Astrocyte (in vitro differentiated cells and primary cell): ENCODE measurements at regions not wholly inside any gene's neighbourhood (a gene's known extent, or its start where the extent isn't known, plus 50 kb on each side); places are given as distances from the start of the nearest gene placed in this dataset.

Experiments
- EZH2 ChIP-seq: IDR thresholded peaks from 2 replicates; pipeline ENCODE4 v1.6.1; 2012; ENCODE audit warnings: mild to moderate bottlenecking, low read length, inconsistent platforms; ENCODE audit not compliant: insufficient read depth
- TF ChIP-seq, protein P1 (sequence below): IDR thresholded peaks from 2 replicates; pipeline ENCODE4 v1.5.1; 2011; ENCODE audit warnings: low read depth, mild to moderate bottlenecking, inconsistent platforms, low read length, moderate library complexity; ENCODE audit not compliant: insufficient read depth

DNA sequence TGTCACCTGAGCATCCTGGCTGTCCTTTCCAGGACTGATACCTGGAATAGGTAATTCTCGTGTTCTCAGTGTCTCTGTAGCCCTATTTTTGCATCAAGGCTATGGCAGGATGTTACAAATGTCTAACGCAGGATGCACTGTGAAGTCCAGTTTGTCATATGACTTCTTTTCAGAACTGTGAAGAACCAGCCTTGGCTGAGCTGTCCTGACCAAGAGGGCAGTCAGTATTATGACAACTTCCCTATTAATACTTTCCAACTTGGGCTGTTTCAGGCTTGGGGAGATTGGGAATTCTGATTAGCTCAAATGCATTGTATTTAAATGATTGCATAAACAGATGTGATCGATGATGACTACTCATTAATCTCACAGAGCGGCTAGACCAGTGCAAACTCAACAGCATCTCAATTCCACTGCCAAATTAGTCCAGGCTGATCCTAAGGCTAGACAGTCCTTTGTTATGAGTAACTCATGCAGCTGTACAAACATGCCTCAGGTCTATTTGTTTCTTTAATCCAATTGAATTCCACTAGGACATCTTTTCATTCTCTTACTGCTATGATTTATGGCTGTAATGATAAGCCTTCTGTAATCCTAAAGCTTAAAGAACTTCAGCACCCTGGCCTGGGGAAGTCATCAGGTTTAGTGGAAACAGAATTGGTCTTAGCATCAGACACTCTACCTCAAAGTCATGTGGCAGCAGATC lies 331.6 kb downstream of the KCNS3 start:
- TF ChIP-seq, protein P1, sequence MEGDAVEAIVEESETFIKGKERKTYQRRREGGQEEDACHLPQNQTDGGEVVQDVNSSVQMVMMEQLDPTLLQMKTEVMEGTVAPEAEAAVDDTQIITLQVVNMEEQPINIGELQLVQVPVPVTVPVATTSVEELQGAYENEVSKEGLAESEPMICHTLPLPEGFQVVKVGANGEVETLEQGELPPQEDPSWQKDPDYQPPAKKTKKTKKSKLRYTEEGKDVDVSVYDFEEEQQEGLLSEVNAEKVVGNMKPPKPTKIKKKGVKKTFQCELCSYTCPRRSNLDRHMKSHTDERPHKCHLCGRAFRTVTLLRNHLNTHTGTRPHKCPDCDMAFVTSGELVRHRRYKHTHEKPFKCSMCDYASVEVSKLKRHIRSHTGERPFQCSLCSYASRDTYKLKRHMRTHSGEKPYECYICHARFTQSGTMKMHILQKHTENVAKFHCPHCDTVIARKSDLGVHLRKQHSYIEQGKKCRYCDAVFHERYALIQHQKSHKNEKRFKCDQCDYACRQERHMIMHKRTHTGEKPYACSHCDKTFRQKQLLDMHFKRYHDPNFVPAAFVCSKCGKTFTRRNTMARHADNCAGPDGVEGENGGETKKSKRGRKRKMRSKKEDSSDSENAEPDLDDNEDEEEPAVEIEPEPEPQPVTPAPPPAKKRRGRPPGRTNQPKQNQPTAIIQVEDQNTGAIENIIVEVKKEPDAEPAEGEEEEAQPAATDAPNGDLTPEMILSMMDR = no peak
- no peak for TF ChIP-seq EZH2
